ENCODE measurements at regions not wholly inside any gene's neighbourhood (a gene's known extent, or its start where the extent isn't known, plus 50 kb on each side); places are given as distances from the start of the nearest gene placed in this dataset.

DNA sequence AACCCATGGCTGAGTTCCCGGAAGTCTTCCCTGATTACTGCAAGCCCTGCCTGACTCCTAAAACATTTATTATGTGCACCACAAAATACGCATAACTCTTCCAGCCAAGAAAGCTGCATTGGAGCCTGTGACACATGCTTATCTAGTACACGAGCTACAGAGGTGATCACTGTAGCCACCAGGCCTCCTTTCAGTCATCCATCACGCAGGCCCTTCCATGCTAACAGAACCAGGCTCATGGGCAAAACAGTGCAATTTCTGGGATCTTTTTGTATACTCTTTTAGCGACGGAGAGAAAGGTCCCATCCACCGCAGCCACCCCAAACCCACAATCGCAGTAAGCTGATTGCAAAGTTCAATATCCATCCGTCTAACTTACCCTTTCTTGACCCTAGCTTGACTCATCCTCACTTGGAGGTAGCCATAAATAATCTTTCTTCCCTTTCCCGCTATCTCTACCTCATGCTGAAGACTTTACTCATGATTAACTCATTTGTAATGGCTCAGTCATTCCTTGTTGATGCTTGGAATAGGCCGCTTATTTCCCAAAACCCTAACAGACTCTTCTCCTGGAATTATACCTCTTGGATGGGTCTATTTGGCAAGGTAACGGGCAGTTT lies 1203.5 kb downstream of the TYW1 start:
- BruUV-seq (replicated peaks) = no TSS peak
- H3K4me3 ChIP-seq (ENCODE audit: insufficient read depth, low read depth, low read length) = no peak overlapping the region
- H3K4me1 ChIP-seq (ENCODE audit: control insufficient read depth, insufficient read depth, low read length) = no peaks in the 10 kb centered on the region
- no peaks in the 10 kb centered on the region for H3K36me3 ChIP-seq (ENCODE audit: control insufficient read depth, insufficient read depth, low read length)
- H3K27ac ChIP-seq (ENCODE audit: insufficient read depth, low read length) = no peak overlapping the region
- H3K9me1 ChIP-seq (ENCODE audit: insufficient read depth, low read length) = no peaks in the 10 kb centered on the region
- H2AFZ ChIP-seq (replicated peaks; ENCODE audit: low read length, poor library complexity) = no peak overlapping the region
- no peak for ATAC-seq (ENCODE audit: low read depth)
- WGBS, 2 experiments (ENCODE audit: extremely low coverage in 2 of 2, insufficient read length in 1 of 2) = 67% methylated on average over 6 of the region's 12 CpGs; no CpG with 5 or more reads in 1 of the 2 experiments
- dilution Hi-C loops (cut with HindIII; ENCODE audit: low sequenced_read_pairs, unreplicated experiment) (no loop called here), intact Hi-C loops (cut with micrococcal nuclease) (no loop called here), in situ Hi-C loops (cut with MboI; ENCODE audit: low sequenced_read_pairs) (no loop called here)
- no peak overlapping the region for H2BK15ac ChIP-seq (ENCODE audit: low read depth, low read length)
- H2BK20ac ChIP-seq (ENCODE audit: low read depth, low read length) = no peak overlapping the region
- no peaks in the 10 kb centered on the region for H3K27me3 ChIP-seq (ENCODE audit: control insufficient read depth, insufficient read depth, low read length)
- no peak overlapping the region for H2AK9ac ChIP-seq (replicated peaks; ENCODE audit: low read depth, low read length, poor library complexity)
- no peak overlapping the region for H3K4ac ChIP-seq (ENCODE audit: low read depth, low read length)
- H3K4me2 ChIP-seq (ENCODE audit: low read depth, low read length) = no peak overlapping the region
- H3K14ac ChIP-seq (replicated peaks; ENCODE audit: low read depth, low read length) = no peak overlapping the region
- TF ChIP-seq RAD21 (IDR thresholded peaks at IDR 0.05; ENCODE audit: low read length) (no peak), RCOR1 (IDR thresholded peaks at IDR 0.05; ENCODE audit: insufficient replicate concordance, low read length) (no peak), MAZ (IDR thresholded peaks at IDR 0.05; ENCODE audit: borderline replicate concordance, low read depth, low read length) (no peak), MAFK (IDR thresholded peaks at IDR 0.05; ENCODE audit: low read depth, low read length) (no peak), RFX5 (IDR thresholded peaks at IDR 0.05; ENCODE audit: low read depth, low read length) (no peak), SMC3 (IDR thresholded peaks at IDR 0.05; ENCODE audit: low read depth, low read length) (no peak), NFE2L2 (IDR thresholded peaks at IDR 0.05; ENCODE audit: low read depth, low read length) (no peak), MXI1 (IDR thresholded peaks at IDR 0.05; ENCODE audit: borderline replicate concordance, low read depth, low read length) (no peak), CHD1 (IDR thresholded peaks at IDR 0.05; ENCODE audit: low read depth, low read length) (no peak), CEBPB (IDR thresholded peaks at IDR 0.05; ENCODE audit: low read depth, low read length) (no peak), BHLHE40 (IDR thresholded peaks at IDR 0.05; ENCODE audit: low read depth, low read length) (no peak), FOS (IDR thresholded peaks at IDR 0.05; ENCODE audit: low read depth, low read length) (no peak), POLR2A (IDR thresholded peaks at IDR 0.05; ENCODE audit: low read depth, low read length) (no peak), ELK1 (IDR thresholded peaks at IDR 0.05; ENCODE audit: borderline replicate concordance, low read depth, low read length) (no peak)
- TF ChIP-seq, protein P1, sequence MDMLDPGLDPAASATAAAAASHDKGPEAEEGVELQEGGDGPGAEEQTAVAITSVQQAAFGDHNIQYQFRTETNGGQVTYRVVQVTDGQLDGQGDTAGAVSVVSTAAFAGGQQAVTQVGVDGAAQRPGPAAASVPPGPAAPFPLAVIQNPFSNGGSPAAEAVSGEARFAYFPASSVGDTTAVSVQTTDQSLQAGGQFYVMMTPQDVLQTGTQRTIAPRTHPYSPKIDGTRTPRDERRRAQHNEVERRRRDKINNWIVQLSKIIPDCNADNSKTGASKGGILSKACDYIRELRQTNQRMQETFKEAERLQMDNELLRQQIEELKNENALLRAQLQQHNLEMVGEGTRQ (IDR thresholded peaks at IDR 0.05; ENCODE audit: low read depth, low read length) = no peak
- TF ChIP-seq, protein P2, sequence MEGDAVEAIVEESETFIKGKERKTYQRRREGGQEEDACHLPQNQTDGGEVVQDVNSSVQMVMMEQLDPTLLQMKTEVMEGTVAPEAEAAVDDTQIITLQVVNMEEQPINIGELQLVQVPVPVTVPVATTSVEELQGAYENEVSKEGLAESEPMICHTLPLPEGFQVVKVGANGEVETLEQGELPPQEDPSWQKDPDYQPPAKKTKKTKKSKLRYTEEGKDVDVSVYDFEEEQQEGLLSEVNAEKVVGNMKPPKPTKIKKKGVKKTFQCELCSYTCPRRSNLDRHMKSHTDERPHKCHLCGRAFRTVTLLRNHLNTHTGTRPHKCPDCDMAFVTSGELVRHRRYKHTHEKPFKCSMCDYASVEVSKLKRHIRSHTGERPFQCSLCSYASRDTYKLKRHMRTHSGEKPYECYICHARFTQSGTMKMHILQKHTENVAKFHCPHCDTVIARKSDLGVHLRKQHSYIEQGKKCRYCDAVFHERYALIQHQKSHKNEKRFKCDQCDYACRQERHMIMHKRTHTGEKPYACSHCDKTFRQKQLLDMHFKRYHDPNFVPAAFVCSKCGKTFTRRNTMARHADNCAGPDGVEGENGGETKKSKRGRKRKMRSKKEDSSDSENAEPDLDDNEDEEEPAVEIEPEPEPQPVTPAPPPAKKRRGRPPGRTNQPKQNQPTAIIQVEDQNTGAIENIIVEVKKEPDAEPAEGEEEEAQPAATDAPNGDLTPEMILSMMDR (conservative IDR thresholded peaks at IDR 0.05; ENCODE audit: low read depth, low read length) = no peak
- H3K79me1 ChIP-seq (ENCODE audit: low read depth in 1 of 2, low read length in 2 of 2) = no peaks in the 10 kb centered on the region
- no peak overlapping the region for H2BK120ac ChIP-seq (ENCODE audit: low read depth, low read length)
- H4K5ac ChIP-seq (ENCODE audit: low read depth, low read length) = no peak overlapping the region
- ChIA-PET POLR2A (ENCODE audit: unreplicated experiment) (no interaction called here), CTCF (no interaction called here)
- no peak overlapping the region for H4K8ac ChIP-seq (ENCODE audit: low read depth in 2 of 2, low read length in 2 of 2)
- no peak for DNase-seq
- no peaks in the 10 kb centered on the region for H4K20me1 ChIP-seq (ENCODE audit: insufficient read depth, low read length)
- no peak overlapping the region for H2AK5ac ChIP-seq (ENCODE audit: low read depth, low read length)
- H3K23ac ChIP-seq (ENCODE audit: low read depth, low read length) = no peak overlapping the region
- no peak overlapping the region for H3K18ac ChIP-seq (ENCODE audit: low read depth, low read length)
- H4K91ac ChIP-seq (ENCODE audit: insufficient read depth, low read depth, low read length) = no peak overlapping the region
- no peak overlapping the region for H2BK5ac ChIP-seq (ENCODE audit: low read depth, low read length, poor library complexity, severe bottlenecking)
- peaks cover 16% of the 10 kb centered on the region for H3K9me3 ChIP-seq (ENCODE audit: control insufficient read depth, insufficient read depth, low read length)
- no peak overlapping the region for H3K56ac ChIP-seq (ENCODE audit: extremely low read depth, insufficient read depth, low read length)
- H3K9ac ChIP-seq (ENCODE audit: low read depth, low read length) = no peak overlapping the region

Data from IMR-90 (cell line).